ENCODE measurements at regions not wholly inside any gene's neighbourhood (a gene's known extent, or its start where the extent isn't known, plus 50 kb on each side); places are given as distances from the start of the nearest gene placed in this dataset.
"Not testable (repeated sequence)": the region's sequence is repeated elsewhere in the genome, so short reads cannot be mapped to it uniquely, and the experiment has no call there.

DNA sequence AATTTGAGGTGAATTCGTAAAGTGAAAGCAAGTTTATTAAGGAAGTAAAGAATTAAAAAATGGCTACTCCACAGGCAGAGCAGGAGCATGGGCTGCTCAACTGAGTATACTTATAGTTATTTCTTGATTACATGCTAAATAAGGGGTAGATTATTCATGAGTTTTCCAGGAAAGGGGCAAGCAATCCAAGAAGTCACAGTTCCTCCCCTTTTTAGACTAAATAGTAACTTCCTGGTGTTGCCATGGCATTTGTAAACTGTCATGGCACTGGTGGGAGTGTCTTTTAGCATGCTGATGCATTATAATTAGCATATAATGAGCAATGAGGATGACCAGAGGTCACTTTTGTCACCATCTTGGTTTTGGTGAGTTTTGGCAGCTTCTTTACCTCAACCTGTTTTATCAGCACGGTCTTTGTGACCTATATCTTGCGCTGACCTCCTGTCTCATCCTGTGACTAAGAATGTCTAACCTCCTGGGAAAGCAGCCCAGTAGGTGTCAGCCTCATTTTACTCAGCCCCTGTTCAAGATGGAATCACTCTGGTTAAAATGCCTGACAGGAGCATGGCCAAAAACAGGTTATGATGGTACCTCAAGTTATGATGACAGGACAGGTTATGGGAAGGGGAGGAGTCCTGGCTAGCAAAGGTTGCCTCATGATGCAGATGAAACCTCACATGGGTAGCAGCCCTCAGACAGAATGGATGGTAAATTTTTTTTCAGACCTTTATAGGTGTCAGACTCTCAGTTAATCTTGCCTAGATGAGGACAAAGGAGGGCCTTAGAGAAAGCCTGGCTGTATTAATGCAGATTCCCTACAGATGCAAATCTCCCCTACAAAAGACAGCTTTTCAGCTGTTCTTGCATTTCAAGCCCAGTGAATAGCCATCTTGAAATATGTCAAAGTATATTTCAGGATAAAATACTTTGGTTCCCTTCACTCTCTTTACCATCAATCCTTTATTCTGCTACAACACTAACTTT is 49.7 kb downstream of the SIPA1L2 start:
- DNase-seq, result no peak

DNA sequence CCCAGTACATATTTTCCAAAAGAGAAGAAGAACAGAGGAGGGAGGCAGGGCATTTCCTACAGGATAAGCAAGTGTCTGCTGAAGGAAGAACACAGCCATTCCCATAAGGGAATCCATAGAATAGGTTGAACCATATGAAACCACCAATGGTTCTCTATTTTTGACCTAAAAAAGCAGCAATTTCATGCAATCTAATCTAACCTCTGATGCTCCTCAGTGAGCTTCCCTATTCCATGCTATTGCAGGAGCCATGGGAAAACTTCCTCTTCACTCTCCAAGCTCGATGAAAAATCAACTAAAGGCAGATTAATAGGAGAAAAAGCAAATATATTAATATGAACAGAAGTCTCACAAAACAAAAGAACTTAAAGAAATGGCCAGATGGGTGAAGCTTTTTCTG is 50.5 kb downstream of the SIPA1L2 start:
- DNase-seq, result no peak

DNA sequence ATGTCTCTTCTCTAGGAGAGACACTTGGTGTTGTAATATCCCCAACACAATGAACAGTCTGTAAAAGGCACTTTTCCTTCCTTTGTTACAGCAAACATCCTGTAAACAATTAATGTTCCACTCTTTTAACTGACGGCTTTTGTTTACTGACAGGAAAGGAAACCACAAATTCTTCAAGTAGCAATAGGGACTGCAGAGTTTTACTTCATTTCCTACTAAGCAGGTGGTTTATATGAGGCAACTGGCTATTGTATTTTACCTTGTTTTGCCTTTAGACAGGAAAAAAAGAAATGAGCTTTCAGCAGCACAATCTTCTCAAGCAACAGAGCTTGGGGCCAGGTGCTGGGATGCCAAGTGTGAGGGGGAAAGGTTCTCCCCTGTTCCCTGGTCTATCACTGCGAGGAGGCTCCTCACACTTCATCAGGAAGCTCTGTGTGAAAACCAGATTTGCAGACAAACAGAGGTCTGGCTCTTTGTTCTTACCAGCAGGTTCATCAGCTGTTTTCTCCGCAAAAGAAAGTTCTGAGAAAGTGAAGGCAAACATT is 51.2 kb downstream of the SIPA1L2 start:
- DNase-seq, result no peak

DNA sequence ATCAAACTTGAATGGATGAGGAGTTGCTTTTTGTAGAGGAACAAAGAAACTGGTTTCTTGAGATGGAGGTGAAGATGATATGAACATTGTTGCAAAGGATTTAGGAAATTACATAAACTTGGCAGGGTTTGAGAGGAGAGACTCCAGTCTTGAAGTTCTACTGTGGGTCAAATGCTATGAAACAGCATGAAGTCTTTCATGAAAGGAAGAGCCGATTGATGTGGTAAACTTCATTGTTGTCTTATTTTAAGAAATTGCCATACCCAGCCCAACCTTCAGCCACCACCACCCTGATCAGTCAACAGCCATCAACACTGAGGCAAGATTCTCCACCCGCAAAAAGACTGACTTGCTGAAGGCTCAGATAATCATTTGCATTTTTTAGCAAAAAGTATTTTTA is 52.2 kb downstream of the SIPA1L2 start:
- no peak for DNase-seq

DNA sequence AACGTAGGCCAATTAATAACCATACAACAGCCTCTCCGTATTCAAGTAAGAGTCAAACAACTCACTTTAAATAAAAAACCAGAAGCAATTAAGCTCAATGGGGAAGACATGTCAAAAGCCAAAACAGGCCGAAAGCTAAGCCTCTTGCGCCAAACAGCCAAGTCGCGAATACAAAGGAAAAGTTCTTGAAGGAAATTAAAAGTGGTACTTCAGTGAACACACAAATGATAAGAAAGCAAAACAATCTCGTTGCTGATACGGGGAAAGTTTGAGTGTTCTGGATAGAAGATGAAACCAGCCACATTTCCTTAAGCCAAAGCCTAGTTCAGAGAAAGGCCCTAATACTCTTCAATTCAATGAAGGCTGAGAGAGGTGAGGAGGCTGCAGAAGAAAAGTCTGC is 53.4 kb downstream of the SIPA1L2 start:
- DNase-seq, result no peak

DNA sequence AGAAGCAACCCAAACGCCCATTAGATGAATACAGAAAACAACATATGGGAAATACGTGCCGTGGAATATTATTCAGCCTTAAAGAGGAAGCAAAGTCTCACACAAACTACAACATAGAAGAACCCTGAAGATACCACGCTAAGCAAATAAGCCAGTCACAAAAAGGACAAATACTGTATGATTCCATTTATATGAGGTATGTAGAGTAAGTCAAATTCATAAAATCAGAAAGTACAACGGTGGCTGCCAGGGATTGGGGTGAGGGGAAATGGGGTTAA is 54.2 kb downstream of the SIPA1L2 start:
- no peak for DNase-seq

DNA sequence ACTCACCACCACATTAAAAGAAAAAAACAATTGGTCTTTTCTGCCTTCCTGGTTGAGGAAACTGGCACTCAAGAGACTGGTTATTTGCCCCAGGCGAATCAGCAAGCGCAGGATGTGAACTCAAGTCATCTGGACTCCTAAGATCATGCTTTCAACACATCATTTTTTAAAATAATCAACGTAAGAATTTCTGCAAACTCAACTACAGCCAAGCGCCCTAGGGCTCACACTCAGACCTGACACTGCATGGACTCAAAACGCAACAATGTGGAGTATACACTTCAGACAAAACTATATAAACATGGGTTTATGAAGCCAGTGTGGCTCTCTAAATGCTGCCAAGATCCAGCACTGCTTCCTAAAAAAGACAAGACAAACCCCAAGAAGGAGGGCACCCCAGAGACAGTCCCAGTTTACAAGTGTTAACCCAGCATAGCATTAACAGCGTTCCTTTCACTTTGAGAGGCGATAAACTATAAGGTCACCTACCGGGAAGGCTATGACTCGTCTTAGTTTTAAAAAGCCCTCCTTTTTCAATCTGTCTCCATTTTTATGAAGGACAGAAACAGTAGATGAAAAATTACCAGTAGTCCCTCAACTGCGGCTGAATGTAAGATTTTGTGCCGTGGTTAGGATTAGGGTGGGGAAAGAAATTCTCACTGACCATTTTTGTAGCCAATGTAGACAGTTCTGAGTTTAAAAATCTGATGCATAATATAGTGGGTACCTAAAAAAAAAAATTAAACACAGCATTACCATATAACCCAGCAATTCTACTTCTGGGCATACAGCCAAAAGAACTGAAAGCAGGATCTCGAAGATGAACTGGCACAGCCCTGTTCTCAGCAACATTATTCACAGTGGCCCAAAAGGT is 54.8 kb downstream of the SIPA1L2 start:
- no peak for DNase-seq

DNA sequence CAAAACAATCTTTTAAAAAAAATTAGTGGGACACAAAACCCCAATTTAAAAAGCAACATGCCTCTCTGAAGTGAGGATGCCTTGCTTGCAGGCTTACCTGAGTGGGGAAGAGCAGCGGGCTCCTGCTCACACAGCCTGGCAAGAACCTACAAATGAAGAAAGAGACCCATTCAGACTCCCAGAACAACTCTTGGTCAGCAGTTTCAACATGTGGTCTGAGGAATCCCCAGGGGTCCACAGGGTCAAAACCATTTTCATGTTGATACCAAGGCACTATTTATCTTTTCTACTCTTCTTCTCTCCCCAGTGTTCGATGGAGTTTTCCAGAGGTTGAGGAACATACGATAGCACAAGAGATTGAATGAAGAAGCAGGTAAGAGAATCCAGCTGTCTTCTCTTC is 55.9 kb downstream of the SIPA1L2 start:
- DNase-seq, result no peak

DNA sequence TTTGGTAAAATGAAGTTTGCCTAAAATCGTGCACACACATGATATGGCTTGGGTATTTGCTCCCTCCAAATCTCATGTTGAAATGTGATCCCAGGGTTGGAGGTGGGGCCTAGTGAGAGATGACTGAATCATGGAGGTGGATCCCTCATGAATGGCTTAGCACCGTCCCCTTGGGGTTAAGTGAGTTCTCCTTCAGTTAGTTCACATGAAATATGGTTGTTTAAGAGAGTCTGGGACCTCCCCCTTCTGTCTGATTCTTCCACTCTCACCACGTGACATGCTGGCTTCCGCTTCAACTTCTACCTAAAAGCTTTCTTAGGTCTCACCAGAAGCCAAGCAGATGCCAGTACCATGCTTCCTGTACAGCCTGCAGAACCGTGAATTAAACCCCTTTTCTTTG is 58.4 kb downstream of the SIPA1L2 start:
- DNase-seq, result no peak

DNA sequence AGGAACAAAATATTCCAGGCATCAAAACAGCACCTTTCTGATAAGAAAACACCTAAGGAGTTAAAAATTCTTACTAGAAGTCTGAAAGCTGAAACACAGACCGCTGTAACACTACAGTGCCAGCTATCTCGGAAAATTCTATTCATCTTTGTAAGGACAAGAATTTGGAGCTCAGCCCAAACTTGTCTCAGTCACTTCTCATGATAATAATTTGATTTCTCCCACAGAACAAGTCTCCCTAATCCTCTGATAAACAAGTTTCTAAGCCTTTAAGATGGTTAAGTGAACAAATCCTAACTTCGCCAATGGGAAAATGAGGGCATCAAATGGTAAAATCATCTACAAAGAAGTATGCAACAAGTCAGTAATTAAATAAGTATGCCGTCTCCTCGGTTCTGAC is 59.9 kb downstream of the SIPA1L2 start:
- no peak for DNase-seq

DNA sequence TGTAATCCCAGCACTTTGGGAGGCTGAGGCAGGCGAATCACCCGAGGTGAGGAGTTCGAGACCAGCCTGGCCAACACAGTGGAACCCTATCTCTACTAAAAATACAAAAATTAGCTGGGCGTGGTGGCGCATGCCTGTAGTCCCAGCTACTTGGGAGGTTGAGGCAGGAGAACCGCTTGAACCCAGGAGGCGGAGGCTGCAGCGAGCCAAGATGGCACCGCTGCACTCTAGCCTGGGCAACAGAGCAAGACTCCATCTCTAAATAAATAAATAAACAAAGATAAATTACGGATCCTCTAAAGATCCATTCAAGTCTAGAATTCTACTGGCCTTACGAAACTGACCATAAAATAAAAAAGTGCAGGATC is 60.4 kb downstream of the SIPA1L2 start:
- not testable (repeated sequence) for DNase-seq

DNA sequence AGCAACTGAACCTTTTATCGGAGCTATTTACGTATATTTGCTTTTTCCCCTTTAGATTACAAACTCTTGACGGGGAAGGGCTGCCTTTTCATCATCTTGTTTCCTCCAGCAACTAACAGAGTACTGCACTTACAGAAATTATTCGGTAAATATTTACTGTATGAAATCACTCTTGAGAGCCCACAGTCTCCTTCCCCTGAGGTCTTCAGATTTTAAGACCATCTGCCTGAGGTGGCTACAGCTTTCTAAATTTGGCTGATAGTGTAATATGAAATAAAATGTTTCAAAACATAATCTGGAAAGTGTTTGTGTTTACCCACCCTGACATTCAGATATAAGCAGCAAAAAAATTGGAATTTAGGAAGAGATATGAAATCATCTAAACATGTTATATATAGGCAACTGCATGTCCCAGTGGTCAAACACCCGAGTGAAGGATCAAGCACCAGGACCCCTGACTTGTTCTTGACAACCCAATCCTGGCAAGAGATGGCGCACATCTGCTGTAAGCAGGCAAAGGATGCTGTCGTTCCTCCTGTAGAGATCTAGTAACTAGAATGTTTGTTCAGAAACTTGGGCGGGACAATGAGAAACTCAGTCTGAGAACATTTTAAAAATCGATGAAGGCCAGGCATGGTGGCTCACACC is 60.9 kb downstream of the SIPA1L2 start:
- no peak for DNase-seq

DNA sequence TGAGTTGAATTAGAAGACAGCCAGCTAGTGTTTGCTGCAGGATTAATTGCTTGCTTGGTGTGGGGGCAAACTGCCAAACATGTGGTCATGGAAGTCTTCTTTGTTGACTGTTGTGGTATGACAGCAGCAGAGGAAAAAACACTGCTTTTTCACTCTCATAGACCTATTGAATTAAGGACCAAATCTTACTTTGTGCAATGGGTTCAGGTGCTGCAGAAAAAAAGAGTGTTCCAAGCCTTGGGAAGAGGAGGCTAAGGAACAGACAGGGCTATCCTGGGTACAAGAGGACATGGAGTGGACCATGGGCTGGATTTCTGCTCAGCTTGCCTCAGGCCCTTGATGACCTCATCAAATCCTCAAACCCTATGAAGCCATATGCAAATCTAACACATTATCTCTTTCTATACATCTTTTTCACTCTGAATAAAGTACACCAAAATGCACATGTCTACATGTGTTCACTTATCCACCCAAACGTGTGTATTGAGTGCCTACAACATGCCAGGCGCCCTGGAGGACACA is 61.5 kb downstream of the SIPA1L2 start:
- no peak for DNase-seq

DNA sequence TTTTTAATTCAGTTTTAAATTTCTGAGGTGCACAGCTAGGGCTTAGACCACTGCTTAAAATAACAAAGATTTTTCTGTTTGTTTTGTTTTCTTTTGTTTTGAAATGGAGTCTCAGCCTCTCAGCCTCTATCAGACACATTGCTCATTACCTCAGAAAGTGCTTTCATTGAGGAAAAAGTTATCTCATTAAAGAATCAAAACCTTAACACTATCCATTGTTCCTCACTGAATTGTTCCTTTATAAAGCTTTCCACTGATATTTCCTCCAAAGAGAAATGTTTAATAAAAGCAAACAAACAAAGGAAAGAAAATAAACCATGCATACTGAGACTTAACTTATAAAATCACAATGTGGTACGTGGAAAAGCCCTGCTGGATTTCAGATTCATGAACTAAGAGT is 63.8 kb downstream of the SIPA1L2 start:
- no peak for DNase-seq

DNA sequence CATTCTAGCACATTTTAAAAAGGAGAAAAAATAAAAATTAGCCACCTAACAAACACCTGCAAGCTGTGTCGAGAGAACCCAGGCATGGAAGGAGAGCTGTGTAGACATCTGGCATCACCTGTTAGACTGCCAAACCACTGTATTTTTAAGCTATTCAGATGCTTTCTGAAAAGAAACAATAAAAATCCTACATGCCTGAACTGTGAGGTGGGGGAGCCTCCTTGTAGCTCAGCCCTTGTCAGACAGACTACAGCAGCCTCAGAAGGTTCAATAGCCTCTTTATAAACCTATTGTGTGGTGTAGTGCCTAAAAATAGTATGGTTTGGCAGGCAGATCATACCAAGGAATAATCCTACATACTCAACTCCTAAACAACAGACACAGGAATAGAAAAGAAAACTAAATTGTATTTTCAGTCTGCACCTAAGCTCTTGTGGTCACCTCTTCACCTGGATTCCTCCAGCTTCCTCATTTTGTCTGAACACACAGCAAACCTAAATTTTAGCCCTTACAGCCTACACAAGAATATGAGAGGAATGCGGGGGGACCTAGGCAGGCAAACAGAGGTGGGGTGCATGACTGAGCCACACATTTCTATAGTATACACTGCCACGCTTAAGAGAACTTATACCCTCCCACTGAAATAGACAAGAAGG is 67.0 kb downstream of the SIPA1L2 start:
- no peak for DNase-seq

DNA sequence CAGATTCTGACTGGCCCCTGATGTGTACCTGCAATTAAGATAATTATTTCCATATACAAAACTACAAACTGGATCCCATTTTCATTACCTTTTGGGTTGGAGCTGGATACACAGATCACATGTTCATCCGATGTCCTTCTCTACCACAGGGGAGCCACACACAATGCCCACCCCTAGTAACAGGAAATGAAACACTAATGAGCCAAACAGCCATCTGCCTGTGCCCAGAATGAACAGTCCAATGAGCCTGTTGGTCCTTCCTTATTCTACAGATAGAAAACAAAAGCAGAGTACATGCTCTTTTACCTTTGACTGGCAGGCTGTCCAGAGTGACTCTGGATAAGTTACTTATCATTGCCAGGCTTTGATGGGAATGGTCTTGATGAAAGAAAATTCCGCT is 68.6 kb downstream of the SIPA1L2 start:
- DNase-seq, result no peak

DNA sequence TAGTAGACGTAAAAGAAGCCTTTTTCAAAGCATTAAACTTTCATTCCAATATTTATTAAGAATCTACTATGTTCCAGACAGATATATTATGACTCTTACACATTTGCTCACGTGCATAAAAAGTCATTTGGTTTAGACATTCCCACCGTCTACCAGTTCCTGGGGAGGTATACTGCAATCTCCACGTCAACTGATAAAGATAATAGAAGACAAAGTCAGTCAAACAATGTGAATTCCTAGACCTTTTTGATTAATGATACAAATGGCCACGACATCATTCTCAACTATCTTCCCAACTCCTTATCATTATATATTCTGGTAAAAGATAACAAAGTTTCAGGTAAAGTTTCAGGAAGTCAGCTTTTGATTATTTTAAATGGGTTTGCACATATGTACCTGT is 69.0 kb downstream of the SIPA1L2 start:
- DNase-seq, result no peak

DNA sequence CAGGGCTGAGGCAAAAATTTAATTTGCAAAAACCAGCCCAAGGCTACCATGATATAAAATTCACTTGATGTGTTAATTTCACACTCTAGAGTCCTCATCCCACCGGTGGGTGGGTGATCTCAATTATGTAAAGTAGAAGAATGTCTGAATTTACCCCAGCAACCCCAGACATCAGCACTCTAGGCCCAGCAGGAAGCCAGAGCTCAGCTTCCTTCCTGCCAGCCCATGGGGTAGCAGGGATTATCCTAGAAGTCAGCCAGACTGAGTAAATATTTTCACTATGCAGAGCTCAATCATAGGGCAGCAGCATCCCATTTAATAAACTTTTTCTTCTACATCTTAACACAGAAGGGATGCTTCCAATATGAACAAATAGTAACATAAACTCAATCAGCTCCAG is 71.0 kb downstream of the SIPA1L2 start:
- no peak for DNase-seq

DNA sequence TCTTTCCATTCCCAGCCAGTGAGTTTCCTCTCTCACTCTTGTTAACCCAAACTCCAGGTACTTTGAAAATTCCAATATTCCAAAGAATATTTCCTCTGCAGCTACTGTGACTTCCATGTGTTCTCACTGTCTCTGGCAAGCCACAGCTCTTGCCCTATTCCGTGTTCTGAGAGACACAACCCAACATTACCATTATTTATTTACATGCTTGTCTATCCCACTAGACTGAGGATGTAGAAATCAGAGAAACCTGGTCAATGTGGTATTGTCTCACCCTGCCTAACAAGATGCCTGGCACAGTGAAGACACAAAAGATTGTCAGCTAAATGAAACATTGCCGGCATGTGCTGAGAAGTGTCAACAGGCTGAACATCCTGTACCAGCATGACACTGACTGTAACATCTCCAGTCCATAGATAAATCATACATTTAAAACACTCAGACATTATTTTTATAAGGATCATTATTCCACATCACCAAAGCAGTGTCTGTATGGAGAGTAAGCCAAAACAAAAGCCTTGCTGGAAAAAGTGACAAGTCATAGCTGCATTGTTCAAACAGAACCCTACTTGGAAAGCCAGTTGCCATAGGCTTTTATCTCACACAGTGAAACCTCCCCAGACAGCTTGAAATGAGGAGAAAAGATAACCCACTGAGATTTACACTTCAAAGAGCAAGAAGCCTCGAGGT is 72.3 kb downstream of the SIPA1L2 start:
- no peak for DNase-seq

DNA sequence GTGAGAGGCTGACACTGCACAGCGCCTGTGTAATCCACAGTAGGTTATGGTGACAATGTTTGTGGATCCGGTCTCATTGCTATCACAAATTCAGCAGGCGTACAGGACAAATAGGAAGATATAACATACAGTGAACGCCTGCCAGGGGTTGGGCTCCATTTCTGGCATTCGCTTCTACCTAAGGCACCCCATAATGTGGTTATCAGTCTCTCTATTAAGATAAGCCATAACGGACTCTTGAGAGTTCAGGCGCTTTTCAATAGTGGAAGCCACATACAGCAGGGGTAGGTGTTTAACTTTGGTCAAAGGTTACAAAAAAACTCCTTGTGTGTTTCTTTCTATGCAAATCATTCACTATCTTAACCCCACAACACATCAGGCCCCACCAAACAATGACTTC is 72.8 kb downstream of the SIPA1L2 start:
- DNase-seq, result no peak

DNA sequence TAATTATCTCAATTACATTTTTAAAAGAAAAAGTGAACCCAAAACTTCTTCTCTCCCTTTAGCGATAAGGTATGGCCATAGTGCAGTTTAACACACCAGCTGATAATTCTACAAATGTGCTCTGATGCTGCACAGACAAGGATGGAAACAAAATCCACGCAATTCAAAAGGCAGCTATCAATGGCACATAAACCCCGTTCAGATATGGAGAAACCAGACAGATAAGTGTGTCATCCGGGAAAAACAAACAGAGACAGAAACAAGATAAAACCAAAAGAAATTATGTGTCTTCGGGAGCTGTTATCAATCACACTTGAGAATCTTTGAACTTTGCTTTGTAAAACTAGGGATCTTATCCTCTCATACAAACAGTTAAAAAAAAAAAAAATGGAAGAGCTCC is 73.6 kb downstream of the SIPA1L2 start:
- no peak for DNase-seq

Data from activated T-cell treated with anti-CD3 and anti-CD28 coated beads, Interleukin-2, amount 50 U/mL, for 1 hour (primary cell).